ENCODE measurements at regions not wholly inside any gene's neighbourhood (a gene's known extent, or its start where the extent isn't known, plus 50 kb on each side); places are given as distances from the start of the nearest gene placed in this dataset.

DNA sequence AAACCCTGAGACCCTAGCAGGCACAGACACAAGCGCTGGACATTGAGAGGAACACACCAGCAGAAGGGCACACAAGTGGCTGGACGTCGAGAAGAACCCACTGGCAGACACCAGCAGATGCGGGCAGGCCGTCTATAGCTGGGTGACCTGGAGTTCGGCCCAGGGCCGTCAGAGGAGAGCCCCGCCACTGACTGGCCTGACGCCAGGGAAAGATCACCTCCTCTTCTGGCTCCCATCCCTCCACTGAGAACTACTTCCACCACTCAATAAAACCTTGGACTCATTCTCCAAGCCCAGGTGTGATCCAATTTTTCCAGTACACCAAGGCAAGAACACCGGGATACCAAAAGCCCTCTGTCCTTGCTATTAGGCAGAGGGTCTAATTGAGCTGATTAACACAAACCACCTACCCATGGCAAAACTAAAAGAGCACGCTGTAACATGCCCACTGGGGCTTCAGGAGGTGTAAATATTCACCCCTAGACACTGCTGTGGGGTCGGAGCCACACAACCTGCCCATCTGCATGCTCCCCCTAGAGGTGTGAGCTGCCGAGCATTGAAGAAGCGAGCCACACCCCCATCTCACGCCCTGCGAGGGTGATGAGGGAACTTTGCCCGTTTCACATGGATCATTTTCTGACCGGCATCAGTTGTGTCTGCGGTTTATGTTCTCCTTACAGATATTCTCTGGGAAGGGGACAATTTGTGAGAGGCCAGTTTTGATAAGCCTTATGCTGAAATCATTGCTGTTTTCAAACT is 104.8 kb downstream of the HLX start:
- TF ChIP-seq, protein P1, sequence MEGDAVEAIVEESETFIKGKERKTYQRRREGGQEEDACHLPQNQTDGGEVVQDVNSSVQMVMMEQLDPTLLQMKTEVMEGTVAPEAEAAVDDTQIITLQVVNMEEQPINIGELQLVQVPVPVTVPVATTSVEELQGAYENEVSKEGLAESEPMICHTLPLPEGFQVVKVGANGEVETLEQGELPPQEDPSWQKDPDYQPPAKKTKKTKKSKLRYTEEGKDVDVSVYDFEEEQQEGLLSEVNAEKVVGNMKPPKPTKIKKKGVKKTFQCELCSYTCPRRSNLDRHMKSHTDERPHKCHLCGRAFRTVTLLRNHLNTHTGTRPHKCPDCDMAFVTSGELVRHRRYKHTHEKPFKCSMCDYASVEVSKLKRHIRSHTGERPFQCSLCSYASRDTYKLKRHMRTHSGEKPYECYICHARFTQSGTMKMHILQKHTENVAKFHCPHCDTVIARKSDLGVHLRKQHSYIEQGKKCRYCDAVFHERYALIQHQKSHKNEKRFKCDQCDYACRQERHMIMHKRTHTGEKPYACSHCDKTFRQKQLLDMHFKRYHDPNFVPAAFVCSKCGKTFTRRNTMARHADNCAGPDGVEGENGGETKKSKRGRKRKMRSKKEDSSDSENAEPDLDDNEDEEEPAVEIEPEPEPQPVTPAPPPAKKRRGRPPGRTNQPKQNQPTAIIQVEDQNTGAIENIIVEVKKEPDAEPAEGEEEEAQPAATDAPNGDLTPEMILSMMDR (IDR thresholded peaks at IDR 0.05): no peak
- TF ChIP-seq POLR2AphosphoS5 (IDR thresholded peaks at IDR 0.05): no peak

Data from upper lobe of left lung (tissue), 4 donors.